OCI-LY1 (cell line): ENCODE measurements at regions not wholly inside any gene's neighbourhood (a gene's known extent, or its start where the extent isn't known, plus 50 kb on each side); places are given as distances from the start of the nearest gene placed in this dataset.

Experiments
- H2AFZ ChIP-seq: fragments of 200-600 bp; sonication (generic), shearing (Covaris generic); 2 replicates; pipeline ENCODE4 v1.6.0; 2014; ENCODE audit warnings: antibody characterized with exemption, mild to moderate bottlenecking, low read length
- H3F3A ChIP-seq: fragments of 200-600 bp; sonication (generic), shearing (Covaris generic); 2 replicates; pipeline ENCODE4 v1.6.0; 2014; ENCODE audit warnings: mild to moderate bottlenecking, antibody characterized with exemption, low read length, moderate library complexity; ENCODE audit not compliant: insufficient read depth
- H3K27ac ChIP-seq: fragments of 200-600 bp; sonication (generic); 2 replicates; pipeline ENCODE4 v1.5.1; 2014; ENCODE audit warnings: low read length, mixed run types, mild to moderate bottlenecking, low read depth; ENCODE audit not compliant: poor library complexity, severe bottlenecking
- H3K27me3 ChIP-seq: fragments of 200-600 bp; sonication (generic); 2 replicates; pipeline ENCODE4 v1.6.0; 2014; ENCODE audit warnings: antibody characterized with exemption, mild to moderate bottlenecking, low read length, moderate library complexity; ENCODE audit not compliant: insufficient read depth
- H3K36me3 ChIP-seq: fragments of 200-600 bp; sonication (generic); 2 replicates; pipeline ENCODE4 v1.6.1; 2014; ENCODE audit warnings: mild to moderate bottlenecking, antibody characterized with exemption, low read length, moderate library complexity, mixed read lengths; ENCODE audit not compliant: insufficient read depth
- H3K4me1 ChIP-seq: fragments of 200-600 bp; sonication (generic); 2 replicates; pipeline ENCODE4 v1.5.1; 2014; ENCODE audit warnings: mild to moderate bottlenecking, low read length, moderate library complexity; ENCODE audit not compliant: insufficient read depth, severe bottlenecking
- H3K4me2 ChIP-seq: fragments of 200-600 bp; sonication (generic), shearing (Covaris generic); 2 replicates; pipeline ENCODE4 v1.6.1; 2014; ENCODE audit warnings: low read length
- H3K4me3 ChIP-seq: fragments of 200-600 bp; sonication (generic); 2 replicates; pipeline ENCODE4 v1.5.1; 2014; ENCODE audit warnings: low read length, low read depth, mild to moderate bottlenecking, mixed read lengths; ENCODE audit not compliant: poor library complexity, severe bottlenecking
- H3K79me2 ChIP-seq: fragments of 200-600 bp; shearing (Covaris generic); 2 replicates; pipeline ENCODE4 v1.6.1; 2016; ENCODE audit warnings: mixed run types, low read length, mixed read lengths; ENCODE audit not compliant: insufficient read depth
- H3K9ac ChIP-seq: fragments of 200-600 bp; sonication (generic), shearing (Covaris generic); 2 replicates; pipeline ENCODE4 v1.6.1; 2014; ENCODE audit warnings: mild to moderate bottlenecking, low read length, mixed read lengths
- H3K9me2 ChIP-seq: fragments of 200-600 bp; sonication (generic), shearing (Covaris generic); 2 replicates; pipeline ENCODE4 v1.6.1; 2014; ENCODE audit warnings: low read depth, mild to moderate bottlenecking, low read length, mixed read lengths
- H3K9me3 ChIP-seq: fragments of 200-600 bp; shearing (Covaris generic); 2 replicates; pipeline ENCODE4 v1.6.1; 2014; ENCODE audit warnings: low read length, mixed read lengths
- H4K20me1 ChIP-seq: fragments of 200-600 bp; sonication (generic), shearing (Covaris generic); 2 replicates; pipeline ENCODE4 v1.6.0; 2016; ENCODE audit warnings: mild to moderate bottlenecking, low read length; ENCODE audit not compliant: insufficient read depth
- CTCF ChIP-seq: fragments of 200-600 bp; sonication (generic), shearing (Covaris generic); IDR thresholded peaks from 2 replicates; pipeline ENCODE4 v1.5.1; 2017; ENCODE audit warnings: mild to moderate bottlenecking, antibody characterized with exemption, low read length, moderate library complexity, mixed read lengths
- EZH2 ChIP-seq: fragments of 200-600 bp; sonication (generic), shearing (Covaris generic); IDR thresholded peaks from 2 replicates; pipeline ENCODE4 v1.8.0; 2017; ENCODE audit warnings: borderline replicate concordance, mixed run types, mild to moderate bottlenecking, antibody characterized with exemption, low read length, moderate library complexity, mixed read lengths

- Histone ChIP-seq H3K4me3 (no peak overlapping the region), H3K9me2 (no peaks in the 10 kb centered on the region), H3K4me1 (no peaks in the 10 kb centered on the region), H3K9ac (no peak overlapping the region), H3K4me2 (no peak overlapping the region), H3K27me3 (no peaks in the 10 kb centered on the region), H3K9me3 (no peaks in the 10 kb centered on the region), H3F3A (no peaks in the 10 kb centered on the region), H3K36me3 (no peaks in the 10 kb centered on the region), H3K27ac (no peak overlapping the region), H4K20me1 (no peaks in the 10 kb centered on the region), H2AFZ (no peak overlapping the region), H3K79me2 (no peaks in the 10 kb centered on the region)
- TF ChIP-seq EZH2: no peak
- TF ChIP-seq CTCF: no peak
These were observed 109.5 kb downstream of the FANCF start for GRCh38 chr11:22516111-22516510.

- H3K4me1 ChIP-seq: no peaks in the 10 kb centered on the region
- TF ChIP-seq EZH2 (no peak), CTCF (no peak)
- H3K27ac ChIP-seq: no peak overlapping the region
- H3K4me3 ChIP-seq: no peak overlapping the region
- no peak overlapping the region for H2AFZ ChIP-seq
- H3K9ac ChIP-seq: no peak overlapping the region
- H3K36me3 ChIP-seq: no peaks in the 10 kb centered on the region
- H3K79me2 ChIP-seq: no peaks in the 10 kb centered on the region
- H3K27me3 ChIP-seq: no peaks in the 10 kb centered on the region
- H3K4me2 ChIP-seq: no peak overlapping the region
- H3K9me2 ChIP-seq: no peaks in the 10 kb centered on the region
- H4K20me1 ChIP-seq: no peaks in the 10 kb centered on the region
- H3F3A ChIP-seq: no peaks in the 10 kb centered on the region
- no peaks in the 10 kb centered on the region for H3K9me3 ChIP-seq
These were observed 113.2 kb downstream of the FANCF start for GRCh38 chr11:22512457-22512856.

- Histone ChIP-seq H3K79me2 (no peaks in the 10 kb centered on the region), H3F3A (no peaks in the 10 kb centered on the region), H3K9me2 (no peaks in the 10 kb centered on the region), H3K9ac (no peak overlapping the region), H3K4me1 (no peaks in the 10 kb centered on the region), H3K27ac (no peak overlapping the region), H3K27me3 (no peaks in the 10 kb centered on the region), H4K20me1 (no peaks in the 10 kb centered on the region), H3K36me3 (no peaks in the 10 kb centered on the region), H3K4me2 (no peak overlapping the region), H3K4me3 (no peak overlapping the region), H2AFZ (no peak overlapping the region), H3K9me3 (no peaks in the 10 kb centered on the region)
- TF ChIP-seq CTCF (no peak), EZH2 (no peak)
These were observed 114.9 kb downstream of the FANCF start for GRCh38 chr11:22510741-22511140.
